Activated CD4-positive, alpha-beta T cell treated with anti-CD3 and anti-CD28 coated beads, Interleukin-2, amount 10 ng/mL, durations not matched to agents 24 days and 14 days (primary cell): ENCODE measurements at regions not wholly inside any gene's neighbourhood (a gene's known extent, or its start where the extent isn't known, plus 50 kb on each side); places are given as distances from the start of the nearest gene placed in this dataset.

ENCODE experiments used
- DNase-seq: peaks from one replicate; pipeline ENCODE4 v3.0.0; 2022
- H3K27ac Mint-ChIP-seq: one replicate; pipeline ENCODE4 v1.8.0; 2022; ENCODE audit warnings: mild to moderate bottlenecking, mixed read lengths
- H3K27me3 Mint-ChIP-seq: one replicate; pipeline ENCODE4 v1.8.0; 2022; ENCODE audit warnings: mixed read lengths
- H3K36me3 Mint-ChIP-seq: one replicate; pipeline ENCODE4 v1.8.0; 2022; ENCODE audit warnings: low read depth, mild to moderate bottlenecking, mixed read lengths
- H3K4me1 Mint-ChIP-seq: one replicate; pipeline ENCODE4 v1.8.0; 2021; ENCODE audit warnings: mixed read lengths
- H3K4me3 Mint-ChIP-seq: one replicate; pipeline ENCODE4 v1.8.0; 2022; ENCODE audit warnings: mild to moderate bottlenecking, moderate library complexity, mixed read lengths
- H3K9me3 Mint-ChIP-seq: one replicate; pipeline ENCODE4 v1.8.0; 2021; ENCODE audit warnings: mixed read lengths
- intact Hi-C: fragments of 100-400 bp; cut with micrococcal nuclease; formaldehyde crosslinking; loops from one replicate; pipeline ENCODE4 v1.15.1; 2023

GRCh38 chr17:83178533-83179304, 99.3 kb downstream of the METRNL start:
- Mint-ChIP-seq H3K4me3 (no peak overlapping the region), H3K27ac (no peak overlapping the region), H3K36me3 (no peaks in the 10 kb centered on the region), H3K4me1 (no peaks in the 10 kb centered on the region), H3K9me3 (no peaks in the 10 kb centered on the region), H3K27me3 (no peaks in the 10 kb centered on the region)
- DNase-seq = no peak
- intact Hi-C loops = no loop called here

- H3K27me3 Mint-ChIP-seq = no peaks in the 10 kb centered on the region
- no peaks in the 10 kb centered on the region for H3K36me3 Mint-ChIP-seq
- no peak for DNase-seq
- intact Hi-C loops = no loop called here
- no peak overlapping the region for H3K27ac Mint-ChIP-seq
- no peaks in the 10 kb centered on the region for H3K4me1 Mint-ChIP-seq
- no peak overlapping the region for H3K4me3 Mint-ChIP-seq
- no peaks in the 10 kb centered on the region for H3K9me3 Mint-ChIP-seq
These were observed 100.0 kb downstream of the METRNL start for GRCh38 chr17:83179374-83179773.

GRCh38 chr17:83179811-83180210, 100.4 kb downstream of the METRNL start:
- no peak for DNase-seq
- Mint-ChIP-seq H3K4me3 (no peak overlapping the region), H3K27ac (no peak overlapping the region), H3K27me3 (no peaks in the 10 kb centered on the region), H3K4me1 (no peaks in the 10 kb centered on the region), H3K9me3 (no peaks in the 10 kb centered on the region), H3K36me3 (no peaks in the 10 kb centered on the region)
- intact Hi-C loops = no loop called here

GRCh38 chr17:83180264-83180995, 101.0 kb downstream of the METRNL start:
- no peaks in the 10 kb centered on the region for H3K36me3 Mint-ChIP-seq
- DNase-seq = no peak
- no peaks in the 10 kb centered on the region for H3K4me1 Mint-ChIP-seq

DNA sequence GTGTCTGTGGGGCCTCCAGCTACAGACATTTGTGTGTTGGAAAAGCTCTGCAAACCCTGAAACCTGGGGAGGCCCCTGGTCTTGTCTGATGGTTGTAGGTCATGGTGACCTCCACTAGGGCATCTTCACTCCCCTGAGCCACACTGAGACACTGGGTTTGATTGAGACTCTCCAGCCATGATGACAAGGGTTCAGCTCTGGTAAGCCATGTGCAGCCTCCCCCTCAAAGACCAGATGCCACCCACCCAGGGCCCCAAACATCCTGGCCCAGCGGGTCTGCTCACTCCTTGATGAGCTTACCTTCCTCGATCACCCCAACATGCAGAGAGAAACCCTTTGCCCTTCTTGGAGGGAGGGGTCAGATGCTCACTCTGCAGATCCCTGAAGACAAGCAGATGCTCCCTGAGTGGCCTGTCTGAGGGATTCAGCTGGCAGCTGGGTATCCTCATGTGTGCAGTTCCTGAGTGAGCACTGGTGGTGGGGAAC, 101.6 kb downstream of the METRNL start:
- Mint-ChIP-seq H3K27me3 (peaks cover 2% of the 10 kb centered on the region), H3K4me1 (no peaks in the 10 kb centered on the region), H3K36me3 (no peaks in the 10 kb centered on the region), H3K4me3 (no peak overlapping the region), H3K9me3 (no peaks in the 10 kb centered on the region), H3K27ac (no peak overlapping the region)
- intact Hi-C loops = no loop called here
- no peak for DNase-seq

More at GRCh38 chr17:83180264-83180995, 101.0 kb downstream of the METRNL start:
- Mint-ChIP-seq H3K27me3 (peaks cover 2% of the 10 kb centered on the region), H3K4me3 (no peak overlapping the region), H3K9me3 (no peaks in the 10 kb centered on the region), H3K27ac (no peak overlapping the region)
- intact Hi-C loops = no loop called here

DNA sequence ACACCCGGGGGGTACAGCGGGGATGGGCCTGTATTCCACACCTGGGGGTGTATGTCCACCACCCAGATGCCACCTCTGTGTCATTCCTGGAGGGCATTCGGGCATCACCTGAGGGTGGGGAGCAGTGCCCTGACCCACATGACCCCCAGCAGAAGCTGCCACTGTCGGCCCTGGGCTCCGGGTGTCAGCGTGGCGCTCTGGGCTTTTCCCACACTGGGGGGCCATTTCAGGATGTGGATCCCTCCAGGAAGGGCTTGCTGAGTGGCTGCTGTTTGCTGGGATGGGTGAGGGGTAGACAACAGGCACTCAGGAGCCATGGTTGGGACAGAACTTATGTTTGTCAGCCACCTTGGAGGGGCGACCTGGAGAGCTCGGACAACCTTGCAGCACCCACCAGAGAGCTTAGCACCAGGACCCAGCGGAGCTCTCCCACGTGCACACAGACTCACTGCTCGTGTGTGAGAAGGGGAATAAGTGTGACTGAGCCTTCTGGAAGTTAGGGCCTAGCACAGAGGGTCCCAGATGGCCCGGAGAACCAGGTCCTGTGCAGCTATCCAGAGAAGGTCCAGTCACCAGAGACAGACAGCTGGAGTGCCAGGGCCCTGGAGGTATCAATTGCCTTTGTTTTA, 102.7 kb downstream of the METRNL start:
- H3K9me3 Mint-ChIP-seq = no peaks in the 10 kb centered on the region
- no peak for DNase-seq
- peaks cover 2% of the 10 kb centered on the region for H3K27me3 Mint-ChIP-seq
- H3K4me1 Mint-ChIP-seq = no peaks in the 10 kb centered on the region
- H3K36me3 Mint-ChIP-seq = no peaks in the 10 kb centered on the region
- H3K4me3 Mint-ChIP-seq = no peak overlapping the region
- intact Hi-C loops = no loop called here
- H3K27ac Mint-ChIP-seq = no peak overlapping the region

DNA sequence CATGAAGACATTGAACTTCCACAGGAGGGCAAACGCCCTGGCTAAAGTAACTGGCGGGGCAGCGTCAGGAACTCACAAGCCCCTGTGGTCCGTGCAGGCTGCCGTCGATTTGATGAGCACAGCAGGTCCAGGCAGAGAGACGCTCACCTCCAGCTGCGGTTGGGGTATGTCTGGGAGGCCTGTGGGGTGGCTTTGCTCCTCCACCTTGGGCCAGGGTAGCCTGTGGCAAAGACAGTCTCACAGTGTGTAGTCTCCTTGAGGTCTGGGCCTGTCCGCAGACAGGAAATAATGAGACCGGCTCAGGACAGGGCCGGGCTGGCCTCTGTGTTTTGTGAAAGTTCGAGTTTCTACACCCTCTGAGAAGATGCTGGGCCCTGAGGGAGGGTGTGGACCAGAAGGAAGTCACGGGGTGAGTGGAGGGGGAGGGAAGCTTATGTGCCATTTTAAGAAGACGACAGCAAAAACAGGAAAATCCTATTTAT, 103.3 kb downstream of the METRNL start:
- no peak for DNase-seq
- Mint-ChIP-seq H3K9me3 (no peaks in the 10 kb centered on the region), H3K27ac (no peak overlapping the region), H3K36me3 (no peaks in the 10 kb centered on the region), H3K4me1 (no peaks in the 10 kb centered on the region), H3K27me3 (peaks cover 2% of the 10 kb centered on the region), H3K4me3 (no peak overlapping the region)
- intact Hi-C loops = no loop called here

GRCh38 chr17:83183145-83183948, 103.9 kb downstream of the METRNL start:
- Mint-ChIP-seq H3K9me3 (peaks cover 1% of the 10 kb centered on the region), H3K4me1 (peaks cover 2% of the 10 kb centered on the region), H3K36me3 (no peaks in the 10 kb centered on the region), H3K27ac (no peak overlapping the region), H3K4me3 (no peak overlapping the region), H3K27me3 (peaks cover 2% of the 10 kb centered on the region)
- intact Hi-C loops = no loop called here
- DNase-seq = no peak

GRCh38 chr17:83183951-83184506, 104.6 kb downstream of the METRNL start:
- Mint-ChIP-seq H3K27me3 (peaks cover 2% of the 10 kb centered on the region), H3K4me3 (no peak overlapping the region), H3K27ac (no peak overlapping the region), H3K36me3 (no peaks in the 10 kb centered on the region), H3K9me3 (peaks cover 5% of the 10 kb centered on the region), H3K4me1 (peaks cover 2% of the 10 kb centered on the region)
- DNase-seq = no peak
- intact Hi-C loops = no loop called here

- DNase-seq = no peak
- H3K4me3 Mint-ChIP-seq = no peak overlapping the region
- H3K4me1 Mint-ChIP-seq = peaks cover 2% of the 10 kb centered on the region
- peaks cover 5% of the 10 kb centered on the region for H3K9me3 Mint-ChIP-seq
- no peak overlapping the region for H3K27ac Mint-ChIP-seq
- no peaks in the 10 kb centered on the region for H3K36me3 Mint-ChIP-seq
- H3K27me3 Mint-ChIP-seq = peaks cover 2% of the 10 kb centered on the region
- intact Hi-C loops = no loop called here
These were observed 105.9 kb downstream of the METRNL start for GRCh38 chr17:83185023-83186002.

GRCh38 chr17:83186226-83186625, 106.8 kb downstream of the METRNL start:
- DNase-seq = no peak
- Mint-ChIP-seq H3K9me3 (peaks cover 5% of the 10 kb centered on the region), H3K27me3 (peaks cover 2% of the 10 kb centered on the region), H3K36me3 (no peaks in the 10 kb centered on the region), H3K4me1 (peaks cover 2% of the 10 kb centered on the region), H3K4me3 (no peak overlapping the region), H3K27ac (no peak overlapping the region)
- intact Hi-C loops = no loop called here

DNA sequence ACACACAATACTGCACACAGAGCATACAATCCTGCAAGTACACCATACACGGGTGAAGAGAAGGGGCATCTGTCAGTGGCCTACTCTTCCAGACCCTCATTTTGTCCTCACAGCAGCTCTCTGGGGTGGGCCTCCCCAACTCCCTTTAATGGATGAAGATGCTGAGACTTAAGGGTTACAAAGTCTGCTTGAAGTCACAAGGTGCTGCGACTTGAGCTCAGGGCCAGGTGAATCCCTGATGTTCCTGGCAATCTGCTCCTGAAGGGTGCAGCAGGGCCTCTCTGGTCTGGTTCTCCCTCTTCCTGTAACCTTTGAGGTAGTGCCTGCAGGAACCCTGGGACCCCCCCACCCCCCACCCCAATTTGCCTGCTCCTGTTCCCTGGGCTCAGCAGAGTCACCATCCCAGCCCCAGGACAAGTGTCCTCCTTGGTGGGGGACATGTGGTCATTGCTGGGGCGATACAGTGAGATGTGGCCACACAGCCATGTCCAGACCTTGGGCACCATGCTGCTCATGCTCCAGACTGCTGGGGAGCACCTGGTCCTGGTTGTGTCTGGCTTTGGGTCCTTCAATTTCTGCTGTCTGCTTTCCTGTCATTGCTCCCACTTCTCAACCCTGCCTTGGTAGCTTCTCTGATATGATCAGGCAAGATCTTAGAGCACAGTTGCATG, 107.5 kb downstream of the METRNL start:
- Mint-ChIP-seq H3K9me3 (peaks cover 5% of the 10 kb centered on the region), H3K36me3 (no peaks in the 10 kb centered on the region), H3K4me3 (no peak overlapping the region), H3K27me3 (peaks cover 2% of the 10 kb centered on the region), H3K4me1 (peaks cover 2% of the 10 kb centered on the region), H3K27ac (no peak overlapping the region)
- no peak for DNase-seq
- intact Hi-C loops = no loop called here
